ENCODE measurements at regions not wholly inside any gene's neighbourhood (a gene's known extent, or its start where the extent isn't known, plus 50 kb on each side); places are given as distances from the start of the nearest gene placed in this dataset.

DNA sequence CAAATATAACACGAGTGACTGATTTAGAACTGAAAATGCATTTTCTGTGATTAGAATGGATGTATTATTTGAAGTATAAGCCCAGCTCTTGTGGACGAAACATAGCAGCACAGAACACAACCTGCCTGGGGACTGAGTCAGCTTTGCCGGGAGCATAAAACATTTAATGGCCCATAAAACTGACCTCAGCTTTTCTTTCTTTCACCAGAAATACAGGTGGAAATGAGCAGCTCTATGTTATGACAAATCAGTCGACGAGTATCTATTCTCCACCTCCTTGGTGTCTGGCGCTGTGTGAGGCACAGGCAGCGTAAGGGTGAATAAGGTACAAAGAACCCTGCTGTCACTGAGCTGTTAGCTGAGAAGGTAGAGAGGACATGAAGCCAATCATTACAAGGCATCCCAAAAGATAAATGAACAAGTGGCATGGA is 471.6 kb upstream of the AKR1E2 start:
- no peak for DNase-seq (ENCODE audit: low read depth in 1 of 2, low spot score in 1 of 2)
- no peak for TF ChIP-seq SPI1 (IDR thresholded peaks at IDR 0.05; ENCODE audit: borderline replicate concordance, low read depth)
- Histone ChIP-seq H3K4me3 (replicated peaks; ENCODE audit: insufficient read depth, low read length) (no peak overlapping the region), H3K27me3 (ENCODE audit: insufficient read depth, poor library complexity, severe bottlenecking) (no peaks in the 10 kb centered on the region), H3K27ac (replicated peaks) (no peak overlapping the region)

DNA sequence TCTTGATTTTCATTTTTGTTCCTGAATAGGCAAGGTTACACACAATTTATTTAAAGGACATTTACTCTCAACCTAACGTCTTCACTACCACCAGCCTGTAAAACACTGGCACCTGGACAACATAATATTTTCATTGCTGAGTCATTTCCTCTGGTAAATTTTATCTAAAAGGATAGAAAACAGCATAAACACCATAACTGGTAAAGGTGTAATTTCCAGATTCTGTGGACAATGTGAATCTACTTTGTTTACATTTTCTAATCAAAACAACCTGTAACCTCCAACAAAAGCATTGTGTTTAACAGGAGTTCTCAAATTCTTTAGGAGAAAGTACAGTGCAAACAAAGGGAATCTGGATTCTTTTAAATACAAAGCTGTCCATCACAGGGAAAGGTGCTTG is 472.0 kb upstream of the AKR1E2 start:
- TF ChIP-seq POLR2AphosphoS5 (IDR thresholded peaks at IDR 0.05; ENCODE audit: low read depth), result no peak
- TF ChIP-seq SPI1 (IDR thresholded peaks at IDR 0.05; ENCODE audit: borderline replicate concordance, low read depth), result no peak
- no peak for TF ChIP-seq GABPA (IDR thresholded peaks at IDR 0.05; ENCODE audit: low read depth)
- TF ChIP-seq, protein P1, sequence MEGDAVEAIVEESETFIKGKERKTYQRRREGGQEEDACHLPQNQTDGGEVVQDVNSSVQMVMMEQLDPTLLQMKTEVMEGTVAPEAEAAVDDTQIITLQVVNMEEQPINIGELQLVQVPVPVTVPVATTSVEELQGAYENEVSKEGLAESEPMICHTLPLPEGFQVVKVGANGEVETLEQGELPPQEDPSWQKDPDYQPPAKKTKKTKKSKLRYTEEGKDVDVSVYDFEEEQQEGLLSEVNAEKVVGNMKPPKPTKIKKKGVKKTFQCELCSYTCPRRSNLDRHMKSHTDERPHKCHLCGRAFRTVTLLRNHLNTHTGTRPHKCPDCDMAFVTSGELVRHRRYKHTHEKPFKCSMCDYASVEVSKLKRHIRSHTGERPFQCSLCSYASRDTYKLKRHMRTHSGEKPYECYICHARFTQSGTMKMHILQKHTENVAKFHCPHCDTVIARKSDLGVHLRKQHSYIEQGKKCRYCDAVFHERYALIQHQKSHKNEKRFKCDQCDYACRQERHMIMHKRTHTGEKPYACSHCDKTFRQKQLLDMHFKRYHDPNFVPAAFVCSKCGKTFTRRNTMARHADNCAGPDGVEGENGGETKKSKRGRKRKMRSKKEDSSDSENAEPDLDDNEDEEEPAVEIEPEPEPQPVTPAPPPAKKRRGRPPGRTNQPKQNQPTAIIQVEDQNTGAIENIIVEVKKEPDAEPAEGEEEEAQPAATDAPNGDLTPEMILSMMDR (IDR thresholded peaks at IDR 0.05; ENCODE audit: insufficient read depth, low read length), result no peak
- TF ChIP-seq, protein P2, sequence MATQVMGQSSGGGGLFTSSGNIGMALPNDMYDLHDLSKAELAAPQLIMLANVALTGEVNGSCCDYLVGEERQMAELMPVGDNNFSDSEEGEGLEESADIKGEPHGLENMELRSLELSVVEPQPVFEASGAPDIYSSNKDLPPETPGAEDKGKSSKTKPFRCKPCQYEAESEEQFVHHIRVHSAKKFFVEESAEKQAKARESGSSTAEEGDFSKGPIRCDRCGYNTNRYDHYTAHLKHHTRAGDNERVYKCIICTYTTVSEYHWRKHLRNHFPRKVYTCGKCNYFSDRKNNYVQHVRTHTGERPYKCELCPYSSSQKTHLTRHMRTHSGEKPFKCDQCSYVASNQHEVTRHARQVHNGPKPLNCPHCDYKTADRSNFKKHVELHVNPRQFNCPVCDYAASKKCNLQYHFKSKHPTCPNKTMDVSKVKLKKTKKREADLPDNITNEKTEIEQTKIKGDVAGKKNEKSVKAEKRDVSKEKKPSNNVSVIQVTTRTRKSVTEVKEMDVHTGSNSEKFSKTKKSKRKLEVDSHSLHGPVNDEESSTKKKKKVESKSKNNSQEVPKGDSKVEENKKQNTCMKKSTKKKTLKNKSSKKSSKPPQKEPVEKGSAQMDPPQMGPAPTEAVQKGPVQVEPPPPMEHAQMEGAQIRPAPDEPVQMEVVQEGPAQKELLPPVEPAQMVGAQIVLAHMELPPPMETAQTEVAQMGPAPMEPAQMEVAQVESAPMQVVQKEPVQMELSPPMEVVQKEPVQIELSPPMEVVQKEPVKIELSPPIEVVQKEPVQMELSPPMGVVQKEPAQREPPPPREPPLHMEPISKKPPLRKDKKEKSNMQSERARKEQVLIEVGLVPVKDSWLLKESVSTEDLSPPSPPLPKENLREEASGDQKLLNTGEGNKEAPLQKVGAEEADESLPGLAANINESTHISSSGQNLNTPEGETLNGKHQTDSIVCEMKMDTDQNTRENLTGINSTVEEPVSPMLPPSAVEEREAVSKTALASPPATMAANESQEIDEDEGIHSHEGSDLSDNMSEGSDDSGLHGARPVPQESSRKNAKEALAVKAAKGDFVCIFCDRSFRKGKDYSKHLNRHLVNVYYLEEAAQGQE (IDR thresholded peaks at IDR 0.05; ENCODE audit: insufficient replicate concordance, low read depth), result no peak
- no peak for DNase-seq (ENCODE audit: low read depth in 1 of 2, low spot score in 1 of 2)
- Histone ChIP-seq H3K27me3 (ENCODE audit: insufficient read depth, poor library complexity, severe bottlenecking) (no peaks in the 10 kb centered on the region), H3K4me3 (replicated peaks; ENCODE audit: insufficient read depth, low read length) (no peak overlapping the region), H3K27ac (replicated peaks) (no peak overlapping the region)

DNA sequence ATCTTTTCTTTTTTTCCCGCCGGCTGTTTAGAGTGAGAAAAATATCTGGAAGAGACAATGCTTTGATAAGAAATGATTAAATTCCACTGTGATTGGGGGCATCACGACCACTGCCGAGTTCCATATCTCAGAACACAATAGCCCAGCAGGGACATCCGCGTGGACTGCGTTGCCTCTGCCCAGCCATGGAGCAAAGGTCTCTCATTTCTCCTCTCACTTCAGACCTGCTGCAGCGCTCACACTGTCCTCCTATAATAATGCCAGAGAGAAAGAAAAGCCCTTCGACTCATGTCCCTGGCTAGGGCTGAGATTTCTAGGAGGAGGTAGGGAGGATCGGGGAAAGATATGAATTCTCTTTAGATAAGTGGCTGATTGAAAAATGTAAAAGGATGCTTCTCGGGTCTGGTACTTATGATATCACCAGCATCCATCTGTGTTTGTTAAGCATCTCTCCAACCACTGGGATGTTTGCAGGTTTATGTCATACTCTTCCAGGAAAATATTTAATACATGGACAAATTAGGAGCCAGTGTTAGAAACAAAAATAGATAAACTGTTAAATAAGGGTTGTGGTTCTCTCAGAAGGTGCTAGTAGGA is 472.9 kb upstream of the AKR1E2 start:
- TF ChIP-seq SPI1 (IDR thresholded peaks at IDR 0.05; ENCODE audit: borderline replicate concordance, low read depth), result no peak
- TF ChIP-seq POLR2AphosphoS5 (IDR thresholded peaks at IDR 0.05; ENCODE audit: low read depth), result no peak
- TF ChIP-seq, protein P2 (IDR thresholded peaks at IDR 0.05; ENCODE audit: insufficient replicate concordance, low read depth), result no peak
- TF ChIP-seq, protein P1 (IDR thresholded peaks at IDR 0.05; ENCODE audit: insufficient read depth, low read length), result no peak
- no peak for TF ChIP-seq GABPA (IDR thresholded peaks at IDR 0.05; ENCODE audit: low read depth)
- no peak overlapping the region for H3K4me3 ChIP-seq (replicated peaks; ENCODE audit: insufficient read depth, low read length)
- DNase-seq (ENCODE audit: low read depth in 1 of 2, low spot score in 1 of 2), result no peak
- no peak overlapping the region for H3K27ac ChIP-seq (replicated peaks)
- H3K27me3 ChIP-seq (ENCODE audit: insufficient read depth, poor library complexity, severe bottlenecking), result no peaks in the 10 kb centered on the region

DNA sequence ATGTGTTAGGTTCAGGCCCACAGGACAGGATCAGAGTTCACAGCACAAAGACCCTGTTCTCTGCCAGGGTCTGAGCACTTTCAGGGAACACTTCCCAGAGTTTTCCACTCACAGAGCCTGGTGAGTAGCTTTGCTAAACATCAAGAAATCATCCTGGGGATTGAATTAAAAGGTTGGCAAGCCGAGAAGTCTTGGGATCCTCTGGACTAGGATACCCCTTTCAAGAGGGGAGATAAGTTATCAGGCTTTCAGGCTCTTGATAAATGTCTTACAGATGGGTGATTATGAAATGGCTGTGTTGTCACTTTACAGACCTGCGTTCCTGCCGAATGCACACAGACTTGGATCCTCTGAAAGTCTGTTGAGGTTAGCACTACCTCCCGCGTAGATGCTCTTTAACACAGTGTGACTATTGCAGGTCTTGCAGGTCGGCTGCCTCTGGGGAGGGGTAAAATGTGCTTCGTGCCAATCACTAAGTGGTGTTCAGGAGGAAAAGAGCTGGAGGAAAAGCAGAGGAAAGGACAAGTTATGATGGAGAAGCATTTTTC is 473.5 kb upstream of the AKR1E2 start:
- TF ChIP-seq SPI1 (IDR thresholded peaks at IDR 0.05; ENCODE audit: borderline replicate concordance, low read depth) (no peak), POLR2AphosphoS5 (IDR thresholded peaks at IDR 0.05; ENCODE audit: low read depth) (no peak), GABPA (IDR thresholded peaks at IDR 0.05; ENCODE audit: low read depth) (no peak)
- TF ChIP-seq, protein P1 (IDR thresholded peaks at IDR 0.05; ENCODE audit: insufficient read depth, low read length), result no peak
- TF ChIP-seq, protein P2 (IDR thresholded peaks at IDR 0.05; ENCODE audit: insufficient replicate concordance, low read depth), result no peak
- Histone ChIP-seq H3K4me3 (replicated peaks; ENCODE audit: insufficient read depth, low read length) (no peak overlapping the region), H3K27me3 (ENCODE audit: insufficient read depth, poor library complexity, severe bottlenecking) (no peaks in the 10 kb centered on the region), H3K27ac (replicated peaks) (no peak overlapping the region)
- no peak for DNase-seq (ENCODE audit: low read depth in 1 of 2, low spot score in 1 of 2)
